HL-60 (cell line): ENCODE measurements at regions not wholly inside any gene's neighbourhood (a gene's known extent, or its start where the extent isn't known, plus 50 kb on each side); places are given as distances from the start of the nearest gene placed in this dataset.

Experiments
- GABPA ChIP-seq: IDR thresholded peaks from 2 replicates; pipeline ENCODE4 v1.6.1; 2012; ENCODE audit warnings: low read depth
- POLR2AphosphoS5 ChIP-seq: IDR thresholded peaks from 2 replicates; pipeline ENCODE4 v1.6.1; 2012; ENCODE audit warnings: low read depth
- REST ChIP-seq: IDR thresholded peaks from 2 replicates; pipeline ENCODE4 v1.6.1; 2012; ENCODE audit warnings: low read depth; ENCODE audit not compliant: insufficient replicate concordance
- TF ChIP-seq, protein P1 (sequence below): IDR thresholded peaks from one replicate; pipeline ENCODE4 v1.5.1; 2011; ENCODE audit warnings: low read length, control low read depth, inconsistent platforms; ENCODE audit not compliant: insufficient read depth

- TF ChIP-seq, protein P1, sequence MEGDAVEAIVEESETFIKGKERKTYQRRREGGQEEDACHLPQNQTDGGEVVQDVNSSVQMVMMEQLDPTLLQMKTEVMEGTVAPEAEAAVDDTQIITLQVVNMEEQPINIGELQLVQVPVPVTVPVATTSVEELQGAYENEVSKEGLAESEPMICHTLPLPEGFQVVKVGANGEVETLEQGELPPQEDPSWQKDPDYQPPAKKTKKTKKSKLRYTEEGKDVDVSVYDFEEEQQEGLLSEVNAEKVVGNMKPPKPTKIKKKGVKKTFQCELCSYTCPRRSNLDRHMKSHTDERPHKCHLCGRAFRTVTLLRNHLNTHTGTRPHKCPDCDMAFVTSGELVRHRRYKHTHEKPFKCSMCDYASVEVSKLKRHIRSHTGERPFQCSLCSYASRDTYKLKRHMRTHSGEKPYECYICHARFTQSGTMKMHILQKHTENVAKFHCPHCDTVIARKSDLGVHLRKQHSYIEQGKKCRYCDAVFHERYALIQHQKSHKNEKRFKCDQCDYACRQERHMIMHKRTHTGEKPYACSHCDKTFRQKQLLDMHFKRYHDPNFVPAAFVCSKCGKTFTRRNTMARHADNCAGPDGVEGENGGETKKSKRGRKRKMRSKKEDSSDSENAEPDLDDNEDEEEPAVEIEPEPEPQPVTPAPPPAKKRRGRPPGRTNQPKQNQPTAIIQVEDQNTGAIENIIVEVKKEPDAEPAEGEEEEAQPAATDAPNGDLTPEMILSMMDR = no peak
- TF ChIP-seq GABPA (no peak), POLR2AphosphoS5 (no peak), REST (no peak)
These were observed 566.5 kb downstream of the ANKRD50 start for GRCh38 chr4:124146068-124146467.
